CD4-positive, alpha-beta memory T cell (primary cell): ENCODE measurements at regions not wholly inside any gene's neighbourhood (a gene's known extent, or its start where the extent isn't known, plus 50 kb on each side); places are given as distances from the start of the nearest gene placed in this dataset.

Experiments
- CTCF ChIA-PET: fragments of 350-600 bp; sonication (Branson Sonifier 250); formaldehyde crosslinking; loops from one replicate; lab custom pipeline; 2021; ENCODE audit warnings: inconsistent platforms; ENCODE audit not compliant: partially characterized antibody; lab: Charles Lee
- POLR2A ChIA-PET: fragments of 350-600 bp; sonication (Branson Sonifier 250); formaldehyde crosslinking; loops from one replicate; lab custom pipeline; 2021; ENCODE audit not compliant: partially characterized antibody; lab: Charles Lee
- DNase-seq, 5 donors: peaks; one replicate each; pipeline versions ENCODE4 v3.0.0 to v3.0.0-alpha.2; 2020 to 2022; ENCODE audit warnings: mixed read lengths in 1 of 5
- H3K27ac ChIP-seq: one replicate; pipeline ENCODE4 v1.7.0; 2013; ENCODE audit warnings: low read depth, low read length
- H3K27me3 ChIP-seq: 2 replicates; pipeline ENCODE4 v1.7.0; 2013; ENCODE audit warnings: mild to moderate bottlenecking, low read length, moderate library complexity; ENCODE audit not compliant: insufficient read depth
- H3K36me3 ChIP-seq: 2 replicates; pipeline ENCODE4 v1.7.0; 2013; ENCODE audit warnings: mild to moderate bottlenecking, low read length, moderate library complexity; ENCODE audit not compliant: insufficient read depth
- H3K4me1 ChIP-seq: 2 replicates; pipeline ENCODE4 v1.7.0; 2013; ENCODE audit warnings: mild to moderate bottlenecking, low read length, moderate library complexity; ENCODE audit not compliant: insufficient read depth
- H3K4me3 ChIP-seq, 2 donors: one replicate each; pipeline ENCODE4 v1.7.0; 2013; ENCODE audit warnings: low read length in 2 of 2, mild to moderate bottlenecking in 1 of 2
- H3K9me3 ChIP-seq, 2 donors: one replicate each; pipeline ENCODE4 v1.7.0; 2013; ENCODE audit warnings: low read length in 2 of 2, control low read depth in 1 of 2; ENCODE audit not compliant: control insufficient read depth in 1 of 2
- H3K27ac Mint-ChIP-seq, 7 donors: one replicate each; pipeline ENCODE4 v1.8.0; 2020 to 2021; ENCODE audit warnings: mixed read lengths in 7 of 7, mild to moderate bottlenecking in 6 of 7, inconsistent platforms in 3 of 7, moderate library complexity in 3 of 7
- H3K27me3 Mint-ChIP-seq, 2 donors: one replicate each; pipeline ENCODE4 v1.8.0; 2020 to 2021; ENCODE audit warnings: mixed read lengths in 2 of 2
- H3K36me3 Mint-ChIP-seq, 2 donors: one replicate each; pipeline ENCODE4 v1.8.0; 2020 to 2021; ENCODE audit warnings: mixed read lengths in 2 of 2, inconsistent platforms in 1 of 2, mild to moderate bottlenecking in 1 of 2
- H3K4me1 Mint-ChIP-seq, 4 donors: one replicate each; pipeline ENCODE4 v1.8.0; 2020 to 2021; ENCODE audit warnings: mixed read lengths in 4 of 4, mild to moderate bottlenecking in 1 of 4
- H3K4me3 Mint-ChIP-seq, 8 donors: one replicate each; pipeline ENCODE4 v1.8.0; 2020 to 2021; ENCODE audit warnings: mixed read lengths in 8 of 8, mild to moderate bottlenecking in 7 of 8, moderate library complexity in 6 of 8, inconsistent platforms in 3 of 8
- H3K9me3 Mint-ChIP-seq, 8 donors: one replicate each; pipeline ENCODE4 v1.8.0; 2020 to 2021; ENCODE audit warnings: mixed read lengths in 8 of 8, mild to moderate bottlenecking in 5 of 8, inconsistent platforms in 3 of 8, moderate library complexity in 1 of 8
- intact Hi-C: fragments of 100-400 bp; cut with micrococcal nuclease; formaldehyde crosslinking; loops from one replicate; pipeline ENCODE4 v1.15.1; 2023

GRCh38 chr9:106724566-106724965 is 138.4 kb upstream of the ZNF462 start:
- ChIA-PET POLR2A (no interaction called here), CTCF (no interaction called here)
- Mint-ChIP-seq H3K9me3 (peaks cover 2 to 13% (median 5%) of the 10 kb centered on the region in 8 donors), H3K36me3 (no peaks in the 10 kb centered on the region), H3K4me3 (no peak overlapping the region), H3K27ac (no peak overlapping the region), H3K27me3 (no peaks in the 10 kb centered on the region), H3K4me1 (no peaks in the 10 kb centered on the region)
- no peak overlapping the region for H3K27ac ChIP-seq
- no peaks in the 10 kb centered on the region for H3K27me3 ChIP-seq
- H3K4me3 ChIP-seq: no peak overlapping the region
- no peaks in the 10 kb centered on the region for H3K4me1 ChIP-seq
- no peaks in the 10 kb centered on the region for H3K36me3 ChIP-seq
- no peaks in the 10 kb centered on the region for H3K9me3 ChIP-seq
- intact Hi-C loops: no loop called here
- DNase-seq: no peak

GRCh38 chr9:106726070-106726815 is 136.7 kb upstream of the ZNF462 start:
- Histone ChIP-seq H3K4me3 (no peak overlapping the region), H3K27me3 (no peaks in the 10 kb centered on the region), H3K36me3 (no peaks in the 10 kb centered on the region), H3K9me3 (no peaks in the 10 kb centered on the region), H3K27ac (no peak overlapping the region), H3K4me1 (no peaks in the 10 kb centered on the region)
- H3K9me3 Mint-ChIP-seq: peaks cover 2 to 18% (median 5%) of the 10 kb centered on the region in 8 donors
- no peak overlapping the region for H3K4me3 Mint-ChIP-seq
- no peak overlapping the region for H3K27ac Mint-ChIP-seq
- no peak for DNase-seq
- intact Hi-C loops: no loop called here
- H3K4me1 Mint-ChIP-seq: no peaks in the 10 kb centered on the region
- H3K36me3 Mint-ChIP-seq: no peaks in the 10 kb centered on the region
- POLR2A ChIA-PET: no interaction called here
- H3K27me3 Mint-ChIP-seq: no peaks in the 10 kb centered on the region
- CTCF ChIA-PET: no interaction called here

DNA sequence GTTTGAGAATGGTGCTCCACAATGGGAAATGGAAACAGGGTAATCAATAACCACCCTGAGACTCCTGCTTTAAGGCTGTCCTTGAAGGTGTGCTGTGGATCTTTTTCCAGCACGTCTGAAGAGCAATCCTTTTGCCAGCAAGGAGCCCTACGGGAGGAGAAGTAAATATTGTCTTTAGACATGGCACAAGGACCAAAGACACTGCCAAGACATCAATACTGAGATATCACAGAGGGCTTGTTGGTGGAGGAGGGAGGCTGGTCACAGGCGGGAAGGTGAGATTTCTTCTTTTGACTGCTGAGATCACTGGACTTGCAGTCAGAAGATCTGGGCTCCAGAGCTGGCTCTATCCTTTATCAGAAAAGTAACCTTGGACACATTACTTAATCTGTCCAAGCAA is 135.0 kb upstream of the ZNF462 start:
- ChIA-PET POLR2A (no interaction called here), CTCF (interaction anchor here (1.2 kb wide), 1 partner anchor 11 kb away, joined by 3 read pairs; no protein-coding TSS in a partner anchor)
- Mint-ChIP-seq H3K27ac (no peak overlapping the region), H3K27me3 (no peaks in the 10 kb centered on the region), H3K36me3 (no peaks in the 10 kb centered on the region), H3K4me3 (no peak overlapping the region), H3K9me3 (peaks cover 2 to 18% (median 5%) of the 10 kb centered on the region in 8 donors), H3K4me1 (no peaks in the 10 kb centered on the region)
- no peak overlapping the region for H3K4me3 ChIP-seq
- intact Hi-C loops: no loop called here
- H3K27ac ChIP-seq: no peak overlapping the region
- H3K27me3 ChIP-seq: no peaks in the 10 kb centered on the region
- H3K4me1 ChIP-seq: no peaks in the 10 kb centered on the region
- H3K36me3 ChIP-seq: no peaks in the 10 kb centered on the region
- H3K9me3 ChIP-seq: no peaks in the 10 kb centered on the region
- DNase-seq: no peak

DNA sequence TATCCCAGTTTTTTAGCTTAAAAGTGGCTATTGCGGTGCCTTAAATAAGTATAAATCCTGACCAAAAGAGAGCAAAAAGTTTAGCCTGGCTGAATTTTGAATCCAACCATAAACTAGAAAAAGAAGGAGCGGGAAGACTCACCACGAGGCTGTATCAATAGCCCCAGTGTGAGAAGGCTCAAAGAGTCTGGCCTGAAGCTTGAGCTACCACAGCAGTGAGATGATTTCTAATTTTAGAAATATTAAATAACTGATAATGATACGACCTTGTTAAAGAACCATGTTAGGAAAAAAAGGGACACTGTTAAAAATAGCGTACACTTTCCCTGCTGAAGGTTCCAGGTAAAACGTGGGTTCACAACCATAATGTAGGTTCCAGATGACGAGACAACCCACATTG is 134.1 kb upstream of the ZNF462 start:
- Histone ChIP-seq H3K4me1 (no peaks in the 10 kb centered on the region), H3K9me3 (no peaks in the 10 kb centered on the region), H3K27ac (no peak overlapping the region), H3K36me3 (no peaks in the 10 kb centered on the region), H3K4me3 (no peak overlapping the region), H3K27me3 (no peaks in the 10 kb centered on the region)
- no peak overlapping the region for H3K4me3 Mint-ChIP-seq
- no peak overlapping the region for H3K27ac Mint-ChIP-seq
- intact Hi-C loops: no loop called here
- DNase-seq: no peak
- H3K4me1 Mint-ChIP-seq: no peaks in the 10 kb centered on the region
- H3K36me3 Mint-ChIP-seq: no peaks in the 10 kb centered on the region
- ChIA-PET POLR2A (no interaction called here), CTCF (interaction anchor here (1.2 kb wide), 1 partner anchor 10 kb away, joined by 3 read pairs; no protein-coding TSS in a partner anchor)
- H3K27me3 Mint-ChIP-seq: no peaks in the 10 kb centered on the region
- H3K9me3 Mint-ChIP-seq: peaks cover 2 to 22% (median 5%) of the 10 kb centered on the region in 8 donors

DNA sequence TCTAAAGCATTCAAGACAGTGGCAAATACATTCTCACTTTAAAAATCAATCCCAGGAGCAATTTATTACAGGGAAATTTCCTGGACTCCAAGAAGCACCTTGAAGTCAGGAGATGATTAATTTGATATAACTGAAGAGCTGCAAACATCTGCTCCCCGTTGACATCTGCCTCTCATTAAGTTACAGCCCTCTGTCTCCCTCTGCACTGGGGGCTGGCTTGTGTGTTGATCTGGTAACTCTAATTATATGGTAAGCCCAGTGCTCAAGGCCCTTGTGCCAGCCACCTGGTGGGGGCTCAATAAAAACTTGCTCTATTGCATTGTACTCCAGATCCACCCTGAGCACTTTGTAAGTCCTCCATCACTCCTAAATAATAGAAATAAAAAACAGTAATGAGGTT is 131.1 kb upstream of the ZNF462 start:
- Mint-ChIP-seq H3K9me3 (peaks cover 0 to 32% (median 6%) of the 10 kb centered on the region in 8 donors), H3K4me1 (no peaks in the 10 kb centered on the region), H3K36me3 (no peaks in the 10 kb centered on the region), H3K27ac (no peak overlapping the region), H3K4me3 (no peak overlapping the region), H3K27me3 (no peaks in the 10 kb centered on the region)
- Histone ChIP-seq H3K27me3 (no peaks in the 10 kb centered on the region), H3K4me3 (no peak overlapping the region), H3K36me3 (no peaks in the 10 kb centered on the region), H3K9me3 (no peaks in the 10 kb centered on the region), H3K4me1 (no peaks in the 10 kb centered on the region), H3K27ac (no peak overlapping the region)
- DNase-seq: no peak
- intact Hi-C loops: no loop called here
- CTCF ChIA-PET: no interaction called here
- POLR2A ChIA-PET: no interaction called here

DNA sequence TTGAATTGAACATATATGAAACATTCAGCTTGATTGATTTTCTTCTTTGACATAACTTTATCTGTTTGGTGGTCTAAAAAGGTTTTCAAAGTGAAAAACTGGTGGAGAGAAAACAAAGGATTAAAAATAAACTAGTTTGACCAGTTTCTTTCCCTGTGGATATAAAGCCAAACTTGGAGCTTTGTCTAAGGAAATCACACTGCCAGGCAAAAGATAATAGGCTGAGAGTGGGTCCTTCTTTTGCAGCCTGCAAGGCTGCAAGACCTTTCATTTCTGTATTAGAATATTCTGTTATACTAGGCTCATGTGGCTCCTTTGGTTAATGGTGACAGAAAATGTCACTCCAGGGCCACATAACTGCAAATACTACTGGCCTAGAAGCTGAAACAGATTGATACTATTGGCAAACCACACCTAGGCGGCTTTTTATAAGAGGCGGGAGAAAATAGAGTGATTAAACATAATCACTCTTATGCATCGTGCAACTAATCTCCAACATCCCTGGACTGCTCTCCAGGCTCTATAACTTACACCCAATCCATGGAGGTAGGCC is 129.1 kb upstream of the ZNF462 start:
- no peaks in the 10 kb centered on the region for H3K36me3 Mint-ChIP-seq
- POLR2A ChIA-PET: no interaction called here
- H3K36me3 ChIP-seq: no peaks in the 10 kb centered on the region
- no peaks in the 10 kb centered on the region for H3K4me1 Mint-ChIP-seq
- DNase-seq: no peak
- no peaks in the 10 kb centered on the region for H3K9me3 ChIP-seq
- H3K27me3 Mint-ChIP-seq: no peaks in the 10 kb centered on the region
- no peak overlapping the region for H3K4me3 Mint-ChIP-seq
- no peaks in the 10 kb centered on the region for H3K4me1 ChIP-seq
- H3K27ac ChIP-seq: no peak overlapping the region
- intact Hi-C loops: no loop called here
- CTCF ChIA-PET: no interaction called here
- no peak overlapping the region for H3K4me3 ChIP-seq
- no peak overlapping the region for H3K27ac Mint-ChIP-seq
- no peaks in the 10 kb centered on the region for H3K27me3 ChIP-seq
- peaks cover 0 to 32% (median 4%) of the 10 kb centered on the region in 8 donors for H3K9me3 Mint-ChIP-seq

GRCh38 chr9:106737516-106737915 is 125.5 kb upstream of the ZNF462 start:
- Histone ChIP-seq H3K27ac (no peak overlapping the region), H3K9me3 (no peaks in the 10 kb centered on the region), H3K4me3 (no peak overlapping the region), H3K27me3 (no peaks in the 10 kb centered on the region), H3K36me3 (no peaks in the 10 kb centered on the region), H3K4me1 (no peaks in the 10 kb centered on the region)
- peaks cover 0 to 17% (median 4%) of the 10 kb centered on the region in 8 donors for H3K9me3 Mint-ChIP-seq
- CTCF ChIA-PET: no interaction called here
- no peak overlapping the region for H3K27ac Mint-ChIP-seq
- POLR2A ChIA-PET: no interaction called here
- no peak for DNase-seq
- H3K36me3 Mint-ChIP-seq: no peaks in the 10 kb centered on the region
- intact Hi-C loops: no loop called here
- no peaks in the 10 kb centered on the region for H3K4me1 Mint-ChIP-seq
- no peaks in the 10 kb centered on the region for H3K27me3 Mint-ChIP-seq
- no peak overlapping the region for H3K4me3 Mint-ChIP-seq
